ENCODE measurements at regions not wholly inside any gene's neighbourhood (a gene's known extent, or its start where the extent isn't known, plus 50 kb on each side); places are given as distances from the start of the nearest gene placed in this dataset.
A peak's percentile ranks its signal among the peaks of the same experiment; 100 is the strongest.

DNA sequence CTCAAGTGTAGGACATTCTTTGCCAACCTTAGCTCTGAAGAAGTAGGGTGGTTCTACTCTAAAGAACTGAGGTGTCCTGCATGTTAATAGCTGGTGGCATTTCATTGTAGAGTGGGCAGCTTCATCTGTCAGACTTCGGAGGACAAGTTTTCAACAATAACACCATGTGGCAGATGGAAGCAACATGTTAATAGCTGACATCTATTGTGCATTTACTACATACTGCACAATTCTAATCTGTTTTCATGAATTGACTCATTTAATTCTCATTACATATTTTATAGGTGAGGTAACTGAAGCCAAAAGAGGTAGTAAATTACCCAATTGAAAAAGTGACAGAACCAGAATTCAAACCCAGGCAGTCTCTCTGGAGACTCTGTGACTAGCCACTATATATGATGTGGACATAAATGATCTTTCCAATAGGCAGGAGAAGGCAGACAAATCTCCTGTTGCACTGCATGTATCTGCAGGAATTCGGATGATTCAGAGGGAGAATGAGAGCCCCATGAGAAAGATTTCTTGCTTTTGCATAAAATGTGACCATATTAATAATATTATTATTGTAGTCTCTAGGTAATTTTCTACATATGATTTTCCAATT lies 137.2 kb upstream of the E2F7 start:
- no peak overlapping the region for H3K4me3 ChIP-seq
- H3K9me3 ChIP-seq (ENCODE audit: control insufficient read depth in 4 of 4, insufficient read depth in 3 of 4, low read length in 3 of 4), result peaks cover 0 to 2% (median 0%) of the 10 kb centered on the region in 4 donors
- DNase-seq (no peak), ATAC-seq (ENCODE audit: insufficient read depth, low FRiP score) (no peak)
- H3K27me3 ChIP-seq (ENCODE audit: control insufficient read depth in 3 of 3, insufficient read depth in 3 of 3, low read length in 2 of 3), result no peaks in the 10 kb centered on the region
- no peaks in the 10 kb centered on the region for H3K4me1 ChIP-seq (ENCODE audit: control insufficient read depth in 5 of 5, insufficient read depth in 5 of 5, low read length in 5 of 5)
- 91 to 94% methylated on average over 2 of the region's 2 CpGs for WGBS, 2 donors
- H3K36me3 ChIP-seq (ENCODE audit: control insufficient read depth in 4 of 4, insufficient read depth in 4 of 4, low read length in 4 of 4), result no peaks in the 10 kb centered on the region
- H3K9ac ChIP-seq (ENCODE audit: insufficient read depth in 1 of 2, low read length in 2 of 2), result no peak overlapping the region
- TF ChIP-seq, protein P1, sequence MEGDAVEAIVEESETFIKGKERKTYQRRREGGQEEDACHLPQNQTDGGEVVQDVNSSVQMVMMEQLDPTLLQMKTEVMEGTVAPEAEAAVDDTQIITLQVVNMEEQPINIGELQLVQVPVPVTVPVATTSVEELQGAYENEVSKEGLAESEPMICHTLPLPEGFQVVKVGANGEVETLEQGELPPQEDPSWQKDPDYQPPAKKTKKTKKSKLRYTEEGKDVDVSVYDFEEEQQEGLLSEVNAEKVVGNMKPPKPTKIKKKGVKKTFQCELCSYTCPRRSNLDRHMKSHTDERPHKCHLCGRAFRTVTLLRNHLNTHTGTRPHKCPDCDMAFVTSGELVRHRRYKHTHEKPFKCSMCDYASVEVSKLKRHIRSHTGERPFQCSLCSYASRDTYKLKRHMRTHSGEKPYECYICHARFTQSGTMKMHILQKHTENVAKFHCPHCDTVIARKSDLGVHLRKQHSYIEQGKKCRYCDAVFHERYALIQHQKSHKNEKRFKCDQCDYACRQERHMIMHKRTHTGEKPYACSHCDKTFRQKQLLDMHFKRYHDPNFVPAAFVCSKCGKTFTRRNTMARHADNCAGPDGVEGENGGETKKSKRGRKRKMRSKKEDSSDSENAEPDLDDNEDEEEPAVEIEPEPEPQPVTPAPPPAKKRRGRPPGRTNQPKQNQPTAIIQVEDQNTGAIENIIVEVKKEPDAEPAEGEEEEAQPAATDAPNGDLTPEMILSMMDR (IDR thresholded peaks at IDR 0.05; ENCODE audit: control extremely low read depth, extremely low read depth), result no peak
- no peak overlapping the region for H3K27ac ChIP-seq (ENCODE audit: low read depth in 1 of 2, low read length in 1 of 2)

DNA sequence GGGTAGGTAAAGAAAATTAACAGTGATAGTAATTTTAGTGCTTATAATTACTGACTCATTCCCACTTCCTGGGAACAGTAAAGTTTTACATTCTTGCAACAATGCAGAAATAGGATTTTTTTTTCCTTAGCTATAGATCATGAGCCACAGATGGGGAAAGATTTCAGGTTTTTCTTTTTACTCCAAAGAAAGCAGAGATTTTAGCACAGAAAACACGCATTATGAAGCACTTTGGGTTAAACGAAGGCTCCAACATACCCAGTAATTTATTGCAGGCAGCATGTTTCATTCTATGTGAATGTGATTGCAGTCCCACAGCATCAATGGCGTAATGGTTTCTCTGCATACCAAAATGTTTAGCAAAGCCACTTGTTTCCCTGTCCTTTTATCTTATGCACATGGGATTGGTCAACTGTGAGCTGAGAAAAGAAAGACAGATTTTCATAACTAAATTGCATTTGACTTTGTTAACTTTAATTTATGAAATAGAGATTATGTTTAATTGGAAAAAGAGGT lies 124.6 kb upstream of the E2F7 start:
- Histone ChIP-seq H3K27ac (ENCODE audit: low read depth in 1 of 2, low read length in 1 of 2) (no peak overlapping the region), H3K9ac (ENCODE audit: insufficient read depth in 1 of 2, low read length in 2 of 2) (no peak overlapping the region), H3K27me3 (ENCODE audit: control insufficient read depth in 3 of 3, insufficient read depth in 3 of 3, low read length in 2 of 3) (no peaks in the 10 kb centered on the region), H3K4me1 (ENCODE audit: control insufficient read depth in 5 of 5, insufficient read depth in 5 of 5, low read length in 5 of 5) (peaks cover 0 to 10% (median 0%) of the 10 kb centered on the region in 5 donors), H3K4me3 (no peak overlapping the region), H3K9me3 (ENCODE audit: control insufficient read depth in 4 of 4, insufficient read depth in 3 of 4, low read length in 3 of 4) (no peaks in the 10 kb centered on the region), H3K36me3 (ENCODE audit: control insufficient read depth in 4 of 4, insufficient read depth in 4 of 4, low read length in 4 of 4) (no peaks in the 10 kb centered on the region)
- DNase-seq (no peak), ATAC-seq (ENCODE audit: insufficient read depth, low FRiP score) (no peak)
- TF ChIP-seq, protein P1 (IDR thresholded peaks at IDR 0.05; ENCODE audit: control extremely low read depth, extremely low read depth), result no peak
- 85 to 87% methylated on average over 3 of the region's 3 CpGs for WGBS, 2 donors

DNA sequence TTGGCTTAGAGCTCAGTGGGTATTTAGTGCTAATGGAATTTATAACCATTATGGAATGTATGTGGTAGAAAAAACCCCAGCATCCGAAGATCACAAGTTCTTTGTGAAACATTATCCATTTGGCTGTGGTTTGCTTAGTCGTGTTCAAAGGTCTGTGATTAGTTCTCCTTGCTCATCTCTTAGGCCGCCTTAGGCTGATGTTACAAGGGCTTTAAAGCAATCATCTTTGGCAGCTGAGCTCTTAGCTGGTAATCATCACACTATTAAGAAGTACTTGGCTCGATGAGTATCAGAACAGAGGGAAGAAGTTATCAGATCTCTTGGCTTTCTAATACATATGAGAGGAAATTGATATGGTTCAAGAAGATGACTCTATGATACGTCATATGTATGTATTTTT lies 124.1 kb upstream of the E2F7 start:
- Histone ChIP-seq H3K9ac (ENCODE audit: insufficient read depth in 1 of 2, low read length in 2 of 2) (no peak overlapping the region), H3K27me3 (ENCODE audit: control insufficient read depth in 3 of 3, insufficient read depth in 3 of 3, low read length in 2 of 3) (no peaks in the 10 kb centered on the region), H3K36me3 (ENCODE audit: control insufficient read depth in 4 of 4, insufficient read depth in 4 of 4, low read length in 4 of 4) (no peaks in the 10 kb centered on the region), H3K4me3 (no peak overlapping the region), H3K4me1 (ENCODE audit: control insufficient read depth in 5 of 5, insufficient read depth in 5 of 5, low read length in 5 of 5) (peaks cover 0 to 10% (median 0%) of the 10 kb centered on the region in 5 donors), H3K9me3 (ENCODE audit: control insufficient read depth in 4 of 4, insufficient read depth in 3 of 4, low read length in 3 of 4) (no peaks in the 10 kb centered on the region), H3K27ac (ENCODE audit: low read depth in 1 of 2, low read length in 1 of 2) (no peak overlapping the region)
- ATAC-seq (ENCODE audit: insufficient read depth, low FRiP score) (no peak), DNase-seq (peak in 1 of 3 donors; percentile 14)
- WGBS, 2 donors, result 53 to 59% methylated on average over 5 of the region's 5 CpGs
- TF ChIP-seq, protein P1 (IDR thresholded peaks at IDR 0.05; ENCODE audit: control extremely low read depth, extremely low read depth), result no peak

DNA sequence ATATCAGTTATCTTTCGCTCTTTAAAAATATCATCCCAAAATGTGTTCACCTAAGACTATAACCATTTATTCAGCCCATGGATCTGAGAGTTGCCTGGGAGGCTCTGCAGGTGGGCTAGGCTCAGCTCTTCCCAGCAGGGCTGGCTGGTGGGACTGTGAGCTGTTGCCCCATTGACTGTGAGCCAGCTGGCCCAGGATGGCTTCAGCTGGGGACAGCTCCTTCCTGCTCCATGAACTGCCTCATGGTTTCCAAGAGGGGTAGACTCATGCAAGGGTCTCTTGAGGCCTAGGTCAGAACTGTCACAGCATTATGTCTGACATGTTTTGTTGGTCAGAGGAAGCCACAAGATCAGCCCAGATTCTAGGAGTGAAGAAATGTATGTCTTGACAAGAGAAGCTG lies 114.1 kb upstream of the E2F7 start:
- no peak for ATAC-seq (ENCODE audit: insufficient read depth, low FRiP score)
- Histone ChIP-seq H3K9ac (ENCODE audit: insufficient read depth in 1 of 2, low read length in 2 of 2) (no peak overlapping the region), H3K9me3 (ENCODE audit: control insufficient read depth in 4 of 4, insufficient read depth in 3 of 4, low read length in 3 of 4) (no peaks in the 10 kb centered on the region), H3K27ac (ENCODE audit: low read depth in 1 of 2, low read length in 1 of 2) (no peak overlapping the region), H3K36me3 (ENCODE audit: control insufficient read depth in 4 of 4, insufficient read depth in 4 of 4, low read length in 4 of 4) (no peaks in the 10 kb centered on the region), H3K27me3 (ENCODE audit: control insufficient read depth in 3 of 3, insufficient read depth in 3 of 3, low read length in 2 of 3) (no peaks in the 10 kb centered on the region), H3K4me3 (no peak overlapping the region), H3K4me1 (ENCODE audit: control insufficient read depth in 5 of 5, insufficient read depth in 5 of 5, low read length in 5 of 5) (no peaks in the 10 kb centered on the region)
- no peak for DNase-seq
- 98 to 100% methylated on average over 1 of the region's 1 CpG for WGBS, 2 donors
- TF ChIP-seq, protein P1 (IDR thresholded peaks at IDR 0.05; ENCODE audit: control extremely low read depth, extremely low read depth), result no peak

Data from lung (tissue), 11 donors.